HG03159 (cell line): ENCODE measurements at regions not wholly inside any gene's neighbourhood (a gene's known extent, or its start where the extent isn't known, plus 50 kb on each side); places are given as distances from the start of the nearest gene placed in this dataset.
A peak's percentile ranks its signal among the peaks of the same experiment; 100 is the strongest.
"Not testable (repeated sequence)": the region's sequence is repeated elsewhere in the genome, so short reads cannot be mapped to it uniquely, and the experiment has no call there.

Experiments
- ATAC-seq: cut with Tn5 transposase; IDR thresholded peaks from one replicate; pipeline ENCODE4 v1.9.1; 2021; ENCODE audit warnings: mild to moderate bottlenecking, moderate library complexity; ENCODE audit not compliant: unreplicated experiment

GRCh38 chr7:76926416-76926815, 105.7 kb downstream of the SPDYE17 start:
- ATAC-seq = not testable (repeated sequence)

GRCh38 chr7:76924756-76925155, 107.4 kb downstream of the SPDYE17 start:
- ATAC-seq = not testable (repeated sequence)

- ATAC-seq = not testable (repeated sequence)
Measured at GRCh38 chr7:76918619-76919018, 113.5 kb downstream of the SPDYE17 start.

GRCh38 chr7:76914361-76914760, 117.8 kb downstream of the SPDYE17 start:
- ATAC-seq = peak; percentile 55

- ATAC-seq = not testable (repeated sequence)
Measured at GRCh38 chr7:76912011-76912814, 119.9 kb downstream of the SPDYE17 start.

GRCh38 chr7:76904688-76905087, 127.5 kb downstream of the SPDYE17 start:
- not testable (repeated sequence) for ATAC-seq

GRCh38 chr7:76901944-76902710, 130.0 kb downstream of the SPDYE17 start:
- ATAC-seq = not testable (repeated sequence)

GRCh38 chr7:76898807-76899206, 133.4 kb downstream of the SPDYE17 start:
- not testable (repeated sequence) for ATAC-seq

- ATAC-seq = not testable (repeated sequence)
Measured at GRCh38 chr7:76897007-76897406, 135.2 kb downstream of the SPDYE17 start.

- not testable (repeated sequence) for ATAC-seq
Measured at GRCh38 chr7:76895696-76896095, 136.5 kb downstream of the SPDYE17 start.

- not testable (repeated sequence) for ATAC-seq
Measured at GRCh38 chr7:76891771-76892170, 140.4 kb downstream of the SPDYE17 start.

- not testable (repeated sequence) for ATAC-seq
Measured at GRCh38 chr7:76879733-76880288, 152.3 kb downstream of the SPDYE17 start.

- not testable (repeated sequence) for ATAC-seq
Measured at GRCh38 chr7:76875760-76876159, 156.4 kb downstream of the SPDYE17 start.

- not testable (repeated sequence) for ATAC-seq
Measured at GRCh38 chr7:76870504-76870808, 161.7 kb downstream of the SPDYE17 start.

- not testable (repeated sequence) for ATAC-seq
Measured at GRCh38 chr7:76867364-76867889, 164.7 kb downstream of the SPDYE17 start.

GRCh38 chr7:76863150-76863773, 168.9 kb downstream of the SPDYE17 start:
- not testable (repeated sequence) for ATAC-seq

GRCh38 chr7:76862241-76862640, 169.9 kb downstream of the SPDYE17 start:
- ATAC-seq = not testable (repeated sequence)

GRCh38 chr7:76859933-76860332, 172.2 kb downstream of the SPDYE17 start:
- not testable (repeated sequence) for ATAC-seq

- not testable (repeated sequence) for ATAC-seq
Measured at GRCh38 chr7:76854631-76855030, 177.5 kb downstream of the SPDYE17 start.

- not testable (repeated sequence) for ATAC-seq
Measured at GRCh38 chr7:76852787-76853584, 179.2 kb downstream of the SPDYE17 start.
